Suprapubic skin (tissue), 4 donors: ENCODE measurements at regions not wholly inside any gene's neighbourhood (a gene's known extent, or its start where the extent isn't known, plus 50 kb on each side); places are given as distances from the start of the nearest gene placed in this dataset.

Experiments
- EP300 ChIP-seq: sonication (generic); formaldehyde crosslinking; IDR thresholded peaks from one replicate; pipeline ENCODE4 v1.6.1; 2017; ENCODE audit warnings: antibody characterized with exemption
- POLR2A ChIP-seq, 2 donors: fragments of 450-650 bp; IDR thresholded peaks; one replicate each; pipeline ENCODE4 v1.6.1; 2017; ENCODE audit warnings: antibody characterized with exemption in 2 of 2, mild to moderate bottlenecking in 2 of 2, moderate library complexity in 2 of 2
- POLR2AphosphoS5 ChIP-seq, 3 donors: sonication (generic); formaldehyde crosslinking; IDR thresholded peaks; one replicate each; pipeline ENCODE4 v1.6.1; 2017; ENCODE audit warnings: antibody characterized with exemption in 3 of 3
- TF ChIP-seq, protein P1 (sequence below), 2 donors: fragments of 200-600 bp in 1 of 2; fragments of 450-650 bp in 1 of 2; sonication (generic) in 1 of 2; IDR thresholded peaks; one replicate each; pipeline ENCODE4 v1.5.1; 2016 to 2019; ENCODE audit warnings: antibody characterized with exemption in 2 of 2, mild to moderate bottlenecking in 1 of 2, moderate library complexity in 1 of 2

DNA sequence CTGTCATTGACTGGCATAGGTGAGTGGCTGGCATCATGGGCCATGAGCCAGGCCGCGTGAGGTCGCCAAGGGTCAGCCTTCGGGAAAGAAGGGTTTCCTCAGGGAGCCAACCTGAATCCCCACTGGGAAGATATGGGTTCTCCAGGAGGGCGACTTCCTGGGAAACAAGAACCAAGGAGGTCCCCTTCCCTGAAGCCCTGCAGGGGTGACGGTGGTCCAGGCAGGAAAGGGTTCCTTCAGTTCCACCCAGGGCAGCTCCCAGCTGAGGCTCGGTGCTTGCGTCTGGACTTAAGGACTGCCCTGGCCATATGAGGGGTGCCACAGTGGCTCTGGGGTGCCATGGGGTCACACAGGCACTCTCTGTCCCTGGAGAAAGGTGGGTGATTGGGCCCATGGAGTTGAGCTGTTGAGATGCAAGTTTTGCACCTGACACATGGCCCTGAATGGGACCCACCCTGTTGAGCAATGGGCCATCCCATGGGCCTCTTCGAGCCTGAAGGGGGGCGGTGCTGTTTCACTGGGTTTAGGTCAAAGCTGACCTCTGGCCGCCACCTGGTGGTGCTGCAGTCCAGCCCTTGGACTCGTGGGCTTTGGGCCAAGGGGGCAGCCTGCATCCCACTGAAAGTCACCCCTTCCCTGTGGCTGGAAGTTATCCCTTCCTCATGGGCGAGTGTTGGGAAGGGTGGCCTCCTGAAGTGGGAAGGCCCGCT is 228.1 kb downstream of the SNRPN start:
- TF ChIP-seq EP300 (no peak), POLR2A (IDR thresholded peaks at IDR 0.05) (no peak), POLR2AphosphoS5 (IDR thresholded peaks at IDR 0.05) (no peak)
- TF ChIP-seq, protein P1, sequence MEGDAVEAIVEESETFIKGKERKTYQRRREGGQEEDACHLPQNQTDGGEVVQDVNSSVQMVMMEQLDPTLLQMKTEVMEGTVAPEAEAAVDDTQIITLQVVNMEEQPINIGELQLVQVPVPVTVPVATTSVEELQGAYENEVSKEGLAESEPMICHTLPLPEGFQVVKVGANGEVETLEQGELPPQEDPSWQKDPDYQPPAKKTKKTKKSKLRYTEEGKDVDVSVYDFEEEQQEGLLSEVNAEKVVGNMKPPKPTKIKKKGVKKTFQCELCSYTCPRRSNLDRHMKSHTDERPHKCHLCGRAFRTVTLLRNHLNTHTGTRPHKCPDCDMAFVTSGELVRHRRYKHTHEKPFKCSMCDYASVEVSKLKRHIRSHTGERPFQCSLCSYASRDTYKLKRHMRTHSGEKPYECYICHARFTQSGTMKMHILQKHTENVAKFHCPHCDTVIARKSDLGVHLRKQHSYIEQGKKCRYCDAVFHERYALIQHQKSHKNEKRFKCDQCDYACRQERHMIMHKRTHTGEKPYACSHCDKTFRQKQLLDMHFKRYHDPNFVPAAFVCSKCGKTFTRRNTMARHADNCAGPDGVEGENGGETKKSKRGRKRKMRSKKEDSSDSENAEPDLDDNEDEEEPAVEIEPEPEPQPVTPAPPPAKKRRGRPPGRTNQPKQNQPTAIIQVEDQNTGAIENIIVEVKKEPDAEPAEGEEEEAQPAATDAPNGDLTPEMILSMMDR (IDR thresholded peaks at IDR 0.05) = no peak
